Effector memory CD4-positive, alpha-beta T cell (primary cell): ENCODE measurements at regions not wholly inside any gene's neighbourhood (a gene's known extent, or its start where the extent isn't known, plus 50 kb on each side); places are given as distances from the start of the nearest gene placed in this dataset.

ENCODE experiments used
- DNase-seq, 3 donors: peaks; one replicate each; pipeline ENCODE4 v3.0.0-alpha.2; 2020
- H3K27ac ChIP-seq: 2 replicates; pipeline ENCODE4 v1.7.0; 2013; ENCODE audit warnings: mild to moderate bottlenecking, low read length, moderate library complexity; ENCODE audit not compliant: insufficient read depth, poor library complexity, severe bottlenecking
- H3K27me3 ChIP-seq: replicated peaks from 2 replicates; pipeline ENCODE4 v1.7.0; 2013; ENCODE audit warnings: mild to moderate bottlenecking, low read length; ENCODE audit not compliant: insufficient read depth, control insufficient read depth, poor library complexity, severe bottlenecking
- H3K36me3 ChIP-seq: 2 replicates; pipeline ENCODE4 v1.7.0; 2013; ENCODE audit warnings: mild to moderate bottlenecking, low read length, moderate library complexity; ENCODE audit not compliant: control insufficient read depth, insufficient read depth
- H3K4me1 ChIP-seq: 2 replicates; pipeline ENCODE4 v1.7.0; 2013; ENCODE audit warnings: low read length, mild to moderate bottlenecking; ENCODE audit not compliant: control insufficient read depth, insufficient read depth, poor library complexity, severe bottlenecking
- H3K4me3 ChIP-seq: 2 replicates; pipeline ENCODE4 v1.7.0; 2013; ENCODE audit warnings: low read length, low read depth, mild to moderate bottlenecking; ENCODE audit not compliant: insufficient read depth, poor library complexity, severe bottlenecking
- H3K9me3 ChIP-seq: 2 replicates; pipeline ENCODE4 v1.7.0; 2013; ENCODE audit warnings: mild to moderate bottlenecking, low read length, moderate library complexity; ENCODE audit not compliant: control insufficient read depth

- Histone ChIP-seq H3K36me3 (no peaks in the 10 kb centered on the region), H3K4me1 (no peaks in the 10 kb centered on the region), H3K4me3 (no peak overlapping the region), H3K27me3 (no peaks in the 10 kb centered on the region), H3K27ac (no peak overlapping the region), H3K9me3 (no peaks in the 10 kb centered on the region)
- no peak for DNase-seq
Measured at GRCh38 chr3:103786296-103786695, 1351.5 kb downstream of the ZPLD1 start.

GRCh38 chr3:103787164-103787871, 1352.5 kb downstream of the ZPLD1 start:
- Histone ChIP-seq H3K27me3 (no peaks in the 10 kb centered on the region), H3K36me3 (no peaks in the 10 kb centered on the region), H3K27ac (no peak overlapping the region), H3K9me3 (no peaks in the 10 kb centered on the region), H3K4me1 (no peaks in the 10 kb centered on the region), H3K4me3 (no peak overlapping the region)
- DNase-seq: no peak

DNA sequence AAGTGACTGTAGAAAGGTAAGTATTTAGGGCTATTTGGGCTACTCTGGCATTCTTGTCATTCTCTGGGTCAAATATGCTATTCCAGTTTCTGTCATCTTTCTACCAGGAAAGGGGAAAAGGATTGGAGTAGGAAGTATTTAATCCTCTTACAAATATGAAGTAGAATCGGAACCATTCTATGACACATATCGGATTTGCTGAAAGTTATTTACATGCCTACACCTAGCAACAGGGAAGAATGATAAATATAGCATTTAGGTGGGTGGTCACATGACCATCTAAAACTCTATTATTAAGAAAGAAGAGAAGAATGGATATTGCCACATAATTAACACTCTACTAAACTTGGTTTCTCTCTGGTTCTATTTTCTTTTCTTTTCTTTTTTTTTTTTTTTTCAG, 1353.1 kb downstream of the ZPLD1 start:
- Histone ChIP-seq H3K9me3 (no peaks in the 10 kb centered on the region), H3K27me3 (no peaks in the 10 kb centered on the region), H3K36me3 (no peaks in the 10 kb centered on the region), H3K4me3 (no peak overlapping the region), H3K27ac (no peak overlapping the region), H3K4me1 (no peaks in the 10 kb centered on the region)
- DNase-seq: no peak

DNA sequence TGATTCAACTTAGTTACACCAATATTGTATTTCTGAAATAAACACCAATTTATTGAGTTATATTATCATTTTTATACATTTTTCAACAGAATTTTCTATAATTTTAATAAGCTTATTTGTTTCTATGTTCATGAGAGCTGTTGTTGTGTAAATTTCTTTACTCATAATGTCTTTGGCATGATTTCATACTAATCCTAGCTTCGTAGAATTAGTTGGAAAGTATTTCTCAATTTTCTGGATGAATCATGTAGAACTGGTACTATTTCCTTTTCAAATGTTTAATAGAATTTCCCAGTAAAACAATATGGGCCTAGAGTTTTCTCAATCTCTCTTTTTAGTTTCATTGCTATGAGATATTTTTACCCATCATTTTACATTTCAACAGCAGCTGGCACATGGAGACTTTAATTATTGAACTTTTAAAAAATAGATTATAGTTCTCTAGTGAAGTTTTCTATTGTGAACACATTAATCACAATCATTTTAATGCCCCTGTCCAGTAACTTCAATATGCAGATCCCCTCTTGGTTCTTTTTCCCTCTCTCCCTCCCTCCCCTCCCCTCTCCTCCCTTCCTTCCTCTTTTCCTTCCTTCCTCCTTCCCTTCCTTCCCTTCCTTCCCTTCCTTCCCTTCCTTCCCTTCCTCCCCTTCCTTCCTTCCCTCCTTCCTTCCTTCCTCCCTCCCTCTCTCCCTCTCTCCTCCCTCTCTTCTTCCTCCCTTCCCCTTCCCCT, 1357.1 kb downstream of the ZPLD1 start:
- H3K4me1 ChIP-seq: no peaks in the 10 kb centered on the region
- no peaks in the 10 kb centered on the region for H3K36me3 ChIP-seq
- no peak overlapping the region for H3K4me3 ChIP-seq
- H3K27me3 ChIP-seq: no peaks in the 10 kb centered on the region
- no peak for DNase-seq
- no peak overlapping the region for H3K27ac ChIP-seq
- H3K9me3 ChIP-seq: no peaks in the 10 kb centered on the region

GRCh38 chr3:103794656-103795055, 1359.8 kb downstream of the ZPLD1 start:
- no peak overlapping the region for H3K27ac ChIP-seq
- H3K4me1 ChIP-seq: no peaks in the 10 kb centered on the region
- no peaks in the 10 kb centered on the region for H3K9me3 ChIP-seq

GRCh38 chr3:103796068-103796467, 1361.3 kb downstream of the ZPLD1 start:
- Histone ChIP-seq H3K4me1 (no peaks in the 10 kb centered on the region), H3K4me3 (no peak overlapping the region), H3K9me3 (no peaks in the 10 kb centered on the region), H3K36me3 (no peaks in the 10 kb centered on the region), H3K27ac (no peak overlapping the region), H3K27me3 (no peaks in the 10 kb centered on the region)
- DNase-seq: no peak

More at GRCh38 chr3:103794656-103795055, 1359.8 kb downstream of the ZPLD1 start:
- H3K36me3 ChIP-seq: no peaks in the 10 kb centered on the region
- no peaks in the 10 kb centered on the region for H3K27me3 ChIP-seq
- no peak overlapping the region for H3K4me3 ChIP-seq
- DNase-seq: no peak

DNA sequence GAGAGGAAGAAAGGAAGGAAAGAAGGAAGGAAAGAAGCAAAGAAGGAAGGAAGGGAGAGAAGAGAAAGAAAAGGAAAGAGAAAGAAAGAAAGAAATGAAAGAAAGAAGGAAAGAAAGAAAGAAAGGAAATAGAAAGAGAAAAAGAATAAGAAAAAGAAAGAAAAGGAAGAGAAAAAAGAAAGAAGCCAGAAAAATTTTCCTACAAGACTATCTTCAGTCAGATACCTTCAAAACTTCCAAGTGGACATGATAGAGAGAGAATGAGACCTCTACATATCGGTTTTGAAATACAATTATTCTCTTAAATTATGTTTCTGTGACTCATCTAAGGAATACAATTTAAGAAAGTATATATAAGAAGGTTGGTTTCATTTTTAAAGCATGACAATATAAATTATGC, 1369.0 kb downstream of the ZPLD1 start:
- no peaks in the 10 kb centered on the region for H3K36me3 ChIP-seq
- H3K4me1 ChIP-seq: no peaks in the 10 kb centered on the region
- DNase-seq: no peak
- H3K4me3 ChIP-seq: no peak overlapping the region
- no peaks in the 10 kb centered on the region for H3K9me3 ChIP-seq
- no peaks in the 10 kb centered on the region for H3K27me3 ChIP-seq
- H3K27ac ChIP-seq: no peak overlapping the region

DNA sequence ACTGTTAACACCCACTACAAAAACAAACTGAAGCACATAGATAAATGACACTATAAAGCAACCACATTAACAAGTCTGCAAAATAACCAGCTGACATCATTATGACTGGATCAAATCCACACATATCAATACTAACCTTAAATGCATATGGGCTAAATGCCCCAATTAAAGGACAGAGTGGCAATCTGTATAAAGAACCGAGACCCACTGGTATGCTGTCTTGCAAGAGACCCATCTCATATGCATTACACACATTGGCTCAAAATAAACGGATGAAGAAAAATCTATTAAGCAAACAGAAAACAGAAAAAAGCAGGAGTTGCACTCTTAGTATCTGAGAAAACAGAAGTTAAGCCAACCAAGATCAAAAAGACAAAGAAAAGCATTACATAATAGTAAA, 1375.4 kb downstream of the ZPLD1 start:
- Histone ChIP-seq H3K27me3 (no peaks in the 10 kb centered on the region), H3K4me3 (no peak overlapping the region), H3K36me3 (no peaks in the 10 kb centered on the region), H3K27ac (no peak overlapping the region), H3K4me1 (no peaks in the 10 kb centered on the region), H3K9me3 (no peaks in the 10 kb centered on the region)
- no peak for DNase-seq

GRCh38 chr3:103813955-103814354, 1379.1 kb downstream of the ZPLD1 start:
- Histone ChIP-seq H3K9me3 (no peaks in the 10 kb centered on the region), H3K27me3 (no peaks in the 10 kb centered on the region), H3K4me1 (no peaks in the 10 kb centered on the region), H3K36me3 (no peaks in the 10 kb centered on the region), H3K4me3 (no peak overlapping the region), H3K27ac (no peak overlapping the region)
- no peak for DNase-seq

- Histone ChIP-seq H3K27ac (no peak overlapping the region), H3K9me3 (no peaks in the 10 kb centered on the region), H3K4me3 (no peak overlapping the region), H3K4me1 (no peaks in the 10 kb centered on the region), H3K36me3 (no peaks in the 10 kb centered on the region), H3K27me3 (no peaks in the 10 kb centered on the region)
- DNase-seq: no peak
Measured at GRCh38 chr3:103818398-103818797, 1383.6 kb downstream of the ZPLD1 start.
